ENCODE measurements at regions not wholly inside any gene's neighbourhood (a gene's known extent, or its start where the extent isn't known, plus 50 kb on each side); places are given as distances from the start of the nearest gene placed in this dataset.

- Mint-ChIP-seq H3K4me1 (no peaks in the 10 kb centered on the region), H3K4me3 (no peak overlapping the region), H3K27ac (no peak overlapping the region), H3K27me3 (peaks cover 0 to 5% (median 1%) of the 10 kb centered on the region in 5 donors), H3K9me3 (peaks cover 0 to 2% (median 0%) of the 10 kb centered on the region in 11 donors), H3K36me3 (no peaks in the 10 kb centered on the region)
- intact Hi-C loops (cut with micrococcal nuclease) = no loop called here
- Histone ChIP-seq H3K9me3 (ENCODE audit: control insufficient read depth in 2 of 3, low read length in 3 of 3) (no peaks in the 10 kb centered on the region), H3K4me3 (ENCODE audit: low read length) (no peak overlapping the region), H3K36me3 (ENCODE audit: control insufficient read depth in 2 of 3, insufficient read depth in 3 of 3, low read length in 3 of 3) (no peaks in the 10 kb centered on the region), H3K27ac (ENCODE audit: low read depth, low read length) (no peak overlapping the region), H3K27me3 (ENCODE audit: control insufficient read depth in 2 of 2, insufficient read depth in 2 of 2, low read length in 2 of 2) (no peaks in the 10 kb centered on the region), H3K4me1 (ENCODE audit: control insufficient read depth in 2 of 2, insufficient read depth in 2 of 2, low read length in 2 of 2) (no peaks in the 10 kb centered on the region)
- ATAC-seq (no peak), DNase-seq (no peak)
- ChIA-PET CTCF (no interaction called here), POLR2A (no interaction called here)
These were observed 80.6 kb downstream of the RPL27A start for GRCh38 chr11:8763070-8763685.

- no peaks in the 10 kb centered on the region for H3K36me3 Mint-ChIP-seq
- Histone ChIP-seq H3K9me3 (ENCODE audit: control insufficient read depth in 2 of 3, low read length in 3 of 3) (no peaks in the 10 kb centered on the region), H3K36me3 (ENCODE audit: control insufficient read depth in 2 of 3, insufficient read depth in 3 of 3, low read length in 3 of 3) (no peaks in the 10 kb centered on the region), H3K4me3 (ENCODE audit: low read length) (no peak overlapping the region), H3K27me3 (ENCODE audit: control insufficient read depth in 2 of 2, insufficient read depth in 2 of 2, low read length in 2 of 2) (no peaks in the 10 kb centered on the region), H3K27ac (ENCODE audit: low read depth, low read length) (no peak overlapping the region), H3K4me1 (ENCODE audit: control insufficient read depth in 2 of 2, insufficient read depth in 2 of 2, low read length in 2 of 2) (no peaks in the 10 kb centered on the region)
- DNase-seq = no peak
- H3K9me3 Mint-ChIP-seq = peaks cover 0 to 2% (median 0%) of the 10 kb centered on the region in 11 donors
- ChIA-PET POLR2A (no interaction called here), CTCF (no interaction called here)
- H3K4me1 Mint-ChIP-seq = no peaks in the 10 kb centered on the region
- H3K27ac Mint-ChIP-seq = no peak overlapping the region
- peaks cover 0 to 16% (median 0%) of the 10 kb centered on the region in 5 donors for H3K27me3 Mint-ChIP-seq
- intact Hi-C loops (cut with micrococcal nuclease) = no loop called here
- ATAC-seq = no peak
- H3K4me3 Mint-ChIP-seq = no peak overlapping the region
These were observed 82.7 kb downstream of the RPL27A start for GRCh38 chr11:8765294-8765693.

GRCh38 chr11:8766043-8766987 is 83.7 kb downstream of the RPL27A start:
- Histone ChIP-seq H3K27ac (ENCODE audit: low read depth, low read length) (no peak overlapping the region), H3K4me1 (ENCODE audit: control insufficient read depth in 2 of 2, insufficient read depth in 2 of 2, low read length in 2 of 2) (no peaks in the 10 kb centered on the region), H3K9me3 (ENCODE audit: control insufficient read depth in 2 of 3, low read length in 3 of 3) (no peaks in the 10 kb centered on the region), H3K4me3 (ENCODE audit: low read length) (no peak overlapping the region), H3K36me3 (ENCODE audit: control insufficient read depth in 2 of 3, insufficient read depth in 3 of 3, low read length in 3 of 3) (no peaks in the 10 kb centered on the region), H3K27me3 (ENCODE audit: control insufficient read depth in 2 of 2, insufficient read depth in 2 of 2, low read length in 2 of 2) (no peaks in the 10 kb centered on the region)
- Mint-ChIP-seq H3K36me3 (no peaks in the 10 kb centered on the region), H3K9me3 (peaks cover 0 to 2% (median 0%) of the 10 kb centered on the region in 11 donors), H3K27ac (peak overlapping the region in 1 of 9 donors; percentile 30), H3K4me3 (no peak overlapping the region), H3K27me3 (peaks cover 0 to 16% (median 0%) of the 10 kb centered on the region in 5 donors), H3K4me1 (no peaks in the 10 kb centered on the region)
- CTCF ChIA-PET = no interaction called here
- DNase-seq (no peak), ATAC-seq (no peak)
- POLR2A ChIA-PET = no interaction called here
- intact Hi-C loops (cut with micrococcal nuclease) = no loop called here

GRCh38 chr11:8766988-8767374 is 84.4 kb downstream of the RPL27A start:
- DNase-seq (no peak), ATAC-seq (no peak)
- H3K4me3 ChIP-seq (ENCODE audit: low read length) = no peak overlapping the region
- H3K9me3 Mint-ChIP-seq = peaks cover 0 to 2% (median 0%) of the 10 kb centered on the region in 11 donors
- peaks cover 0 to 16% (median 0%) of the 10 kb centered on the region in 5 donors for H3K27me3 Mint-ChIP-seq
- ChIA-PET POLR2A (no interaction called here), CTCF (no interaction called here)
- H3K9me3 ChIP-seq (ENCODE audit: control insufficient read depth in 2 of 3, low read length in 3 of 3) = no peaks in the 10 kb centered on the region
- no peaks in the 10 kb centered on the region for H3K36me3 ChIP-seq (ENCODE audit: control insufficient read depth in 2 of 3, insufficient read depth in 3 of 3, low read length in 3 of 3)
- no peaks in the 10 kb centered on the region for H3K36me3 Mint-ChIP-seq
- intact Hi-C loops (cut with micrococcal nuclease) = no loop called here
- no peaks in the 10 kb centered on the region for H3K4me1 ChIP-seq (ENCODE audit: control insufficient read depth in 2 of 2, insufficient read depth in 2 of 2, low read length in 2 of 2)
- no peak overlapping the region for H3K27ac ChIP-seq (ENCODE audit: low read depth, low read length)
- no peak overlapping the region for H3K4me3 Mint-ChIP-seq
- no peak overlapping the region for H3K27ac Mint-ChIP-seq
- no peaks in the 10 kb centered on the region for H3K4me1 Mint-ChIP-seq
- H3K27me3 ChIP-seq (ENCODE audit: control insufficient read depth in 2 of 2, insufficient read depth in 2 of 2, low read length in 2 of 2) = no peaks in the 10 kb centered on the region

- Mint-ChIP-seq H3K27ac (no peak overlapping the region), H3K4me3 (no peak overlapping the region), H3K36me3 (no peaks in the 10 kb centered on the region), H3K9me3 (peaks cover 0 to 2% (median 0%) of the 10 kb centered on the region in 11 donors), H3K27me3 (peaks cover 0 to 16% (median 0%) of the 10 kb centered on the region in 5 donors), H3K4me1 (no peaks in the 10 kb centered on the region)
- H3K36me3 ChIP-seq (ENCODE audit: control insufficient read depth in 2 of 3, insufficient read depth in 3 of 3, low read length in 3 of 3) = no peaks in the 10 kb centered on the region
- POLR2A ChIA-PET = no interaction called here
- no peaks in the 10 kb centered on the region for H3K4me1 ChIP-seq (ENCODE audit: control insufficient read depth in 2 of 2, insufficient read depth in 2 of 2, low read length in 2 of 2)
- H3K9me3 ChIP-seq (ENCODE audit: control insufficient read depth in 2 of 3, low read length in 3 of 3) = no peaks in the 10 kb centered on the region
- CTCF ChIA-PET = no interaction called here
- ATAC-seq (no peak), DNase-seq (no peak)
- no peaks in the 10 kb centered on the region for H3K27me3 ChIP-seq (ENCODE audit: control insufficient read depth in 2 of 2, insufficient read depth in 2 of 2, low read length in 2 of 2)
- no peak overlapping the region for H3K4me3 ChIP-seq (ENCODE audit: low read length)
- intact Hi-C loops (cut with micrococcal nuclease) = no loop called here
- H3K27ac ChIP-seq (ENCODE audit: low read depth, low read length) = no peak overlapping the region
These were observed 85.0 kb downstream of the RPL27A start for GRCh38 chr11:8767466-8768142.

- intact Hi-C loops (cut with micrococcal nuclease) = no loop called here
- Mint-ChIP-seq H3K27me3 (peaks cover 0 to 13% (median 0%) of the 10 kb centered on the region in 5 donors), H3K9me3 (peaks cover 0 to 2% (median 0%) of the 10 kb centered on the region in 11 donors), H3K4me1 (no peaks in the 10 kb centered on the region), H3K4me3 (no peak overlapping the region), H3K36me3 (no peaks in the 10 kb centered on the region), H3K27ac (no peak overlapping the region)
- H3K27ac ChIP-seq (ENCODE audit: low read depth, low read length) = no peak overlapping the region
- no peaks in the 10 kb centered on the region for H3K4me1 ChIP-seq (ENCODE audit: control insufficient read depth in 2 of 2, insufficient read depth in 2 of 2, low read length in 2 of 2)
- no peak for ATAC-seq
- H3K9me3 ChIP-seq (ENCODE audit: control insufficient read depth in 2 of 3, low read length in 3 of 3) = no peaks in the 10 kb centered on the region
- no peaks in the 10 kb centered on the region for H3K27me3 ChIP-seq (ENCODE audit: control insufficient read depth in 2 of 2, insufficient read depth in 2 of 2, low read length in 2 of 2)
- DNase-seq = no peak
- no peaks in the 10 kb centered on the region for H3K36me3 ChIP-seq (ENCODE audit: control insufficient read depth in 2 of 3, insufficient read depth in 3 of 3, low read length in 3 of 3)
- ChIA-PET POLR2A (no interaction called here), CTCF (no interaction called here)
- no peak overlapping the region for H3K4me3 ChIP-seq (ENCODE audit: low read length)
These were observed 86.2 kb downstream of the RPL27A start for GRCh38 chr11:8768625-8769333.

All from naive thymus-derived CD4-positive, alpha-beta T cell (primary cell).